ENCODE measurements at regions not wholly inside any gene's neighbourhood (a gene's known extent, or its start where the extent isn't known, plus 50 kb on each side); places are given as distances from the start of the nearest gene placed in this dataset.

DNA sequence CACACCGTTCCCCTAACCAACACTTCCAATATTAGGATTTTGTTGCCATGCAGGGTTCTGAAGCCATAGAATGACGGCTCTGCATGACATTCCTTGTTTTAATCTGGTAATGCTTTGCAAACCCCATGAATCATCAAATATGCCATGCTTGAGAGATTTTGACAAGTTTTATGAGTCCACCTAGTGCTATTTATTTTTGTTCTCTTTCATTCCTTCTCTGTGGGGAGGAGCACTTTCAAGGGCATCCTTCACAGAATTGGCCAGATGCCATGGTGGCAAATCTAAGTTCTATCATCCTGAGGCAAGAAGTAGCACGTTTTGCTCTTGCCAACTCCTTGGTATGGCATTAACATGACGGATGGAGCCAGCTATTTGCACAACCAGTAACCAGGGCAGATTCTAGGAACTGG is 268.4 kb downstream of the FAM76B start:
- TF ChIP-seq, protein P1, sequence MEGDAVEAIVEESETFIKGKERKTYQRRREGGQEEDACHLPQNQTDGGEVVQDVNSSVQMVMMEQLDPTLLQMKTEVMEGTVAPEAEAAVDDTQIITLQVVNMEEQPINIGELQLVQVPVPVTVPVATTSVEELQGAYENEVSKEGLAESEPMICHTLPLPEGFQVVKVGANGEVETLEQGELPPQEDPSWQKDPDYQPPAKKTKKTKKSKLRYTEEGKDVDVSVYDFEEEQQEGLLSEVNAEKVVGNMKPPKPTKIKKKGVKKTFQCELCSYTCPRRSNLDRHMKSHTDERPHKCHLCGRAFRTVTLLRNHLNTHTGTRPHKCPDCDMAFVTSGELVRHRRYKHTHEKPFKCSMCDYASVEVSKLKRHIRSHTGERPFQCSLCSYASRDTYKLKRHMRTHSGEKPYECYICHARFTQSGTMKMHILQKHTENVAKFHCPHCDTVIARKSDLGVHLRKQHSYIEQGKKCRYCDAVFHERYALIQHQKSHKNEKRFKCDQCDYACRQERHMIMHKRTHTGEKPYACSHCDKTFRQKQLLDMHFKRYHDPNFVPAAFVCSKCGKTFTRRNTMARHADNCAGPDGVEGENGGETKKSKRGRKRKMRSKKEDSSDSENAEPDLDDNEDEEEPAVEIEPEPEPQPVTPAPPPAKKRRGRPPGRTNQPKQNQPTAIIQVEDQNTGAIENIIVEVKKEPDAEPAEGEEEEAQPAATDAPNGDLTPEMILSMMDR (IDR thresholded peaks at IDR 0.05), result no peak
- TF ChIP-seq POLR2A (IDR thresholded peaks at IDR 0.05), result no peak

Data from right lobe of liver (tissue), 4 donors.